ENCODE measurements at regions not wholly inside any gene's neighbourhood (a gene's known extent, or its start where the extent isn't known, plus 50 kb on each side); places are given as distances from the start of the nearest gene placed in this dataset.

DNA sequence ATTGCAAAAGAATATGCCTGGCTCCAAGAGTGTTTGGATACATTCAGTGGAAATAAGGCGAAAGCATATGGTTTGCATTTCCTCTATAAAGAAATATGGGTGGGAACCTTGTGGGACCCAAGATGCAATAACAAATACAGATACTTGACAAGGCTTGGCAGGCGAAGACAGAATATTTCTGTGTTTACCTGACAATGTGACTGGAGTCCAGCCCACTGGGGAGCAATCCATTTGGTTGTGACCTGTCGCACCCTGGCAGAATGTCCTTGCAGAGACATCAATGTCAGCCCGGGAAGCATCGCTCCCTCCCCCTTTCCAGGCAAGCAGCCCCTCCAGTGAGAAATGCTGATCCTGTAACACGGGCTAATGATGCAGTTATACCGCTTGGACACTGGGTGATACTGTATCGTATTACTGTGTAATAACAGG, 296.6 kb downstream of the MAF start:
- DNase-seq (ENCODE audit: insufficient read length, low spot score) (no peak), FAIRE-seq (no peak)

- no peak for FAIRE-seq
These were observed 297.3 kb downstream of the MAF start for GRCh38 chr16:79303206-79303605.

GRCh38 chr16:79302731-79303130, 297.8 kb downstream of the MAF start:
- DNase-seq (ENCODE audit: insufficient read length, low spot score) = no peak
- FAIRE-seq = no peak

More at GRCh38 chr16:79303206-79303605, 297.3 kb downstream of the MAF start:
- DNase-seq (ENCODE audit: insufficient read length, low spot score) = no peak

GRCh38 chr16:79301051-79301450, 299.5 kb downstream of the MAF start:
- no peak for FAIRE-seq
- DNase-seq (ENCODE audit: insufficient read length, low spot score) = no peak

- DNase-seq (ENCODE audit: insufficient read length, low spot score) = no peak
- no peak for FAIRE-seq
These were observed 301.4 kb downstream of the MAF start for GRCh38 chr16:79298894-79299799.

DNA sequence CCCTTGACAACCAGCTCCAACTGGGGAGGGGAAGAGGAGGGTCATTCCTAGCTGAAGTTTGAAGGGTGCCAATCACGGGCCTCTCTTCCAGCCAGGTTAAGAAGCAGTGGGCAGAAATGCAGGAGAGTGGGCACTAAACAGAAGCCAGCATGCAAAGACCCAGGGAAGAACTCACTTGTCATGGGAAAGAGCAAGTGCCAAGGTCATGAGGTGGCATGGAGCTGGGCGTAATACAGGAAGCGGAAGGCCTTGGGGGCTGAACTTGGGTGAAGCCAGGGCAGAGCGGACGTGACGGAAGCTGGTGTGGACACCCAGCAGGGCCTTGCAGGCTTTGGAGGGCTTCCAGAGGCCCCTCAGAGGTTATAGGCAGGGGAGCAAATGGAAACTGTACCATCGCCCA, 302.1 kb downstream of the MAF start:
- FAIRE-seq = no peak
- DNase-seq (ENCODE audit: insufficient read length, low spot score) = no peak

DNA sequence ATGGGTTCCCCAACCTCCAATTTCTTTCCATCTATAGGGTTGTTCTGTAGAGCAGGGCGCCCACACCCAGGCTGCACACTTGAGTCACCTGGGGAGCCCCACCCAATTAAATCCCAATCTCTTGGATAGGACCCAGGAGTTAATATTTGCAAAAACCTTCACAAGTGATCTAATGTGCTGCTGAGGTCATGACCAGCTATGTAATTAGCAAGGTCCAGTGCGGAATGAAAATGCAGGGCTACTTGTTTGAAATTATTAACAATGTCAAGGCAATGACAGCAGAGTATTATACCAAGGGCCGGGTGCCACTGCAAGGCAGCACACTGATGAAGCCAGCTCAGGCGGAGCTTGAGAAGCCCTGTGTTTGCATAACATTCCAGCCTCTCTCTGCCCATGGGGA, 302.7 kb downstream of the MAF start:
- FAIRE-seq = no peak
- no peak for DNase-seq (ENCODE audit: insufficient read length, low spot score)

- no peak for DNase-seq (ENCODE audit: insufficient read length, low spot score)
- FAIRE-seq = no peak
These were observed 303.2 kb downstream of the MAF start for GRCh38 chr16:79297296-79297695.

GRCh38 chr16:79296491-79296890, 304.0 kb downstream of the MAF start:
- DNase-seq (ENCODE audit: insufficient read length, low spot score) (no peak), FAIRE-seq (no peak)

DNA sequence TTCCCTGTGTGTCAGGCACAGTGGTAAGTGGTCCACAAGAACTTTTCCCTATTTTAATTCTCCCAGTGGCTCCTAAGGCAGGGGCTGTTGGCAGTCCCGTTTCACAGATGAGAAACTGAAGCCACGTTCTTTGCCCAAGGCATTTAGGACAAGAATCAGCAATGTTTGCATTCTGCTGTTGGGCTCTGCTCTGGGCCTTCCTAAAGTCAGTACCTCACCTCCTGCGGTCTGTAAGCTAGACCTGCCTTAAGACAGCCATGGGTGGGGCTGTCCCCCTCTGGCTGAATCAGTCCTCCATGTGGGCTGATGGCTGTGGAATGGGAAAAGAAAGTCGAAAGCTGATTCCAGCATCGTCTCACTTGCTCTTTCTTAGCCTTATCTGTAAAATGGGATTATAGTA, 304.8 kb downstream of the MAF start:
- FAIRE-seq (no peak), DNase-seq (ENCODE audit: insufficient read length, low spot score) (no peak)

GRCh38 chr16:79295162-79295561, 305.4 kb downstream of the MAF start:
- no peak for FAIRE-seq
- DNase-seq (ENCODE audit: insufficient read length, low spot score) = no peak

DNA sequence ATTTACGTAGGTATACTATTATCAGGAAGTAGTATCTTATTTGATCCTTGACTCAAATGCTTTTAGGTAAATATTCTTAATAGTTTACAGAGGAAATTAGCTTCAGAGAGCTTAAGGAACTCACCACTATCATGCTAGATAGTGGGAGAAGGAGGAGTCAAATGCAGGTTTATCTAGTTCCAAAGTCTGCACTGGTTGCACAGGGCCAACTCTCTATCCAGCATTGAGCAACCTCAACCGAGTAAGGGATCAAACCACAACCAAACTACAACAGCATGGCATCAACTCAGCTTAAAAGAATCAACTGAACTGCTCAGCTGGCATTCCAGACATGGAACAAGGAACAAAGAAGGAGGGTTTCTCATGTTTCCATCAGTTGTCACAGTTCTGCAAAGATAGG, 306.0 kb downstream of the MAF start:
- FAIRE-seq (no peak), DNase-seq (ENCODE audit: insufficient read length, low spot score) (no peak)

- no peak for FAIRE-seq
- no peak for DNase-seq (ENCODE audit: insufficient read length, low spot score)
These were observed 306.6 kb downstream of the MAF start for GRCh38 chr16:79293836-79294460.

DNA sequence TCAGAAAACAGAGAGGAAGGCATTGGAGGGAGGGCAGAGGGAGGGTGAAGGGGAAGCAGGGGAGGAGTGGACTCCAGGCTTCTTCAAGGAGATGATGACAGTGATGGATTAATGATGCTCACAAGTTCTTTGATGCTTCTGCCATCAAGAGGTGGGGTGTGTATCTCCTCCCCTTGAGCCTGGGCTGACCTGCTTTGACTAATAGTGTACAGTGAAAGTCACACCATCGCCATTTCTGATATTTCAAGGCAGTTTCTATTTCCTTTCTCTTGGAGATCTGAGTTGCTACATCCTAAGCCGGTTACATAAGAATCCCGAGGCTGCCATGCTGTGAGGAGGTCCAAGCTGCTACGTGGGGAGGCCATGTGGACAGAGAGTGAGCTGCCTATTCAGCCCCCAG, 312.5 kb downstream of the MAF start:
- FAIRE-seq = no peak
- DNase-seq (ENCODE audit: insufficient read length, low spot score) = no peak

DNA sequence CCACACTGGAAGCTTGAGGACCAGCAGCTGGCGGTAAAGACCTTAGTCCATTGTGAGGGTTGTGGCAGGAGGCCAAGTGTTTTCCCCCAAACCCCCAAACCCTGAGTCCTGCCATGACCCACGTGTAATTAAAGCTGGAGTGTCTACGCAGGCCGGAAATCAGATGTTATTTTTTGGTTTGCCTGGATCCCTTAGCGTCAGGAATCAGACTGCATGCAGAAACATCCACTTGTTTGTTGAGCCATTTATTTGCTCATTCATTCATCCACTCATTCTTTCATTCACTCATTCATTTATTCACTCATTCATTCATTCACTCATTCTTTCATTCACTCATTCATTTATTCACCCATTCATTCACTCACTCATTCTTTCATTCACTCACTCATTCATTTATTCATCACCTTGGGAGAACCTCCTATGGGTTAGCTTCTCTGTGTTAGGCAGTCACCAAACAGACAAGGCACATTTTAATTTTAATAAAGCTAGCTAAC, 313.1 kb downstream of the MAF start:
- DNase-seq (ENCODE audit: insufficient read length, low spot score) (no peak), FAIRE-seq (peak; percentile 68)

DNA sequence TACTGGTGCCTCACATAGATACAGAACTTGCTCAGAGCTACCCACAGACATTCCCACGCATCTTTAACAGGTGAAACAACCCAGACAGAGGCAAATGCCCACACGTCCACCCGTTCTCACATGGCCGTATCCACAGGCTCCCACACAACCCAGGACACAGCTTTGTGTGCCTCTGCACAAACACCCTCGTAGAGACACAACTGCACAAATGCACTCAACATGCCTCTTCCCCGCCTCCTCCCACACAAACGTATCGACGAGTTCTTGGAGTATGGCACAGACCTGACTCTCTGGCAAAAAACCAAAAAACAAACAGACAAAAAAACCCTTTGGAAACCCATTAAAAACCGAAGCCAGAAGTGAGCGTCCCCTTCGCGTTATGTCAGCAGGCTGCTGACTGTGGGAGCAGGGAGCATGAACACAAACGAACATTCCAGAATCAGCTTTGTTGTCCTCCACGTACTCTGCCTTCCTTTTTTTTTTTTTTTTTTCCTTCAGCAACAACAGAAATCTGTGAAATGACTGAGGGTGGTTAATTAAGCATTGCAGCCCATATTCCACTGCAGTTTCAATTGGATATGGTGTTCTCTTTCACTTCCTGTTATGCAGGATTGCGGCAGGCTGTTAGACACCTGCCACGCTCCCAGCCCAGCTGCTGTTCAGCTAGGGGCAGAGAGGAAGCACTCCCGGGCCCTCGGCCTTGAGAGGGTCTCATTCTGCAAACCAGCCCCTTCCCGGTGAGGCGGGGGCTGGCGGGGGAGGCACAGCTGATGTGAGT, 313.7 kb downstream of the MAF start:
- FAIRE-seq (peak; percentile 67), DNase-seq (ENCODE audit: insufficient read length, low spot score) (peak; percentile 27)

- DNase-seq (ENCODE audit: insufficient read length, low spot score) (no peak), FAIRE-seq (no peak)
These were observed 315.8 kb downstream of the MAF start for GRCh38 chr16:79284766-79285165.

- FAIRE-seq (no peak), DNase-seq (ENCODE audit: insufficient read length, low spot score) (no peak)
These were observed 317.0 kb downstream of the MAF start for GRCh38 chr16:79283578-79283977.

DNA sequence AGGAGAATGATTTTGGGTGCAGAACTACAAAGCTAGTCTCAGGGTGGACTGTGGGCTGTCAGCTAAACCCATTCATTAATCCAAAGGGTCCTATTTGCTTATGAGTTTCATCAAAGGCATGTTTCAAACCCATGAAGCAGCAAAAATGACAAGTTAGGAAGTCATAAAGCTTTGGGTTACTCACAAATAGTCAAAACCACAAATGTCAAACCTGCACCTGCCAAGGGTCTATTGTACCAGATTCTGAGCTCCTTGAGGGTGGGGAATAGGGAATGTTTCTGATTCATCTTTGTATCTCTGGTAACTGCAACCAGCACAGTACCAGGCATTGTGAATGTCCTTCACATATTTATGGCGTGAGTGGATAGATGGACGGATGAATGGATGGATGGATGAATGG, 317.7 kb downstream of the MAF start:
- DNase-seq (ENCODE audit: insufficient read length, low spot score) (no peak), FAIRE-seq (no peak)

DNA sequence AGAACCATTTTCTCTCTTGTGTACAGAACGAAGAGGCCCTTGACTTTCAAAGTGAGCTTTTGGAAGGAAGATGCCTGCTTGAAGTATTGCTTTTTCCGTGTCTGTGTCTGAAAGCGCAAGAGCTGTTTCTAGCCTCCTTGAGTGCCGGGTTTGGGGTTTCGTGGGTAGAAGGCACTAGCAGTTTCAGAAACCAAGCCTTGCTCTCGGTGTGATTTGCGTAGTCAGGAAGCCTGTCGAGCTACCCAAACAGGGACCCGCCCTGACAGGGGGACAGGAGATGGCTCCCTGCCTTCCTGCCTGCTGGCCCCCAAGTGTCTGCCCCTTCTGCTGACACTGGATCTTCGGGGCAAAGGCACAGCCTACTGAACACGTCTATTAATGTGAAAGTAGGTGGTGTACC, 322.0 kb downstream of the MAF start:
- DNase-seq (ENCODE audit: insufficient read length, low spot score) (no peak), FAIRE-seq (no peak)

- no peak for DNase-seq (ENCODE audit: insufficient read length, low spot score)
- no peak for FAIRE-seq
These were observed 324.0 kb downstream of the MAF start for GRCh38 chr16:79276501-79276900.

Data from GM19239 (cell line).